ENCODE measurements at regions not wholly inside any gene's neighbourhood (a gene's known extent, or its start where the extent isn't known, plus 50 kb on each side); places are given as distances from the start of the nearest gene placed in this dataset.

GRCh38 chr9:12997009-12997408, 222.2 kb downstream of the LURAP1L start:
- ATAC-seq, result no peak
- TF ChIP-seq BACH2 (CRISPR knock-in tag; IDR thresholded peaks at IDR 0.05; ENCODE audit: borderline replicate concordance) (no peak), SNAI2 (CRISPR knock-in tag; IDR thresholded peaks at IDR 0.05) (no peak), PATZ1 (CRISPR knock-in tag; IDR thresholded peaks at IDR 0.05; ENCODE audit: borderline replicate concordance) (no peak), OSR1 (CRISPR knock-in tag; IDR thresholded peaks at IDR 0.05) (no peak), ZC3H10 (CRISPR knock-in tag; IDR thresholded peaks at IDR 0.05) (no peak), PPARA (CRISPR knock-in tag; IDR thresholded peaks at IDR 0.05; ENCODE audit: borderline replicate concordance) (no peak), ARNTL (CRISPR knock-in tag; IDR thresholded peaks at IDR 0.05; ENCODE audit: borderline replicate concordance, low read depth) (no peak), TOX (CRISPR knock-in tag; IDR thresholded peaks at IDR 0.05; ENCODE audit: borderline replicate concordance) (no peak), TSHZ2 (CRISPR knock-in tag; IDR thresholded peaks at IDR 0.05) (no peak), GLIS3 (CRISPR knock-in tag; IDR thresholded peaks at IDR 0.05) (no peak), POU6F1 (CRISPR knock-in tag; IDR thresholded peaks at IDR 0.05; ENCODE audit: borderline replicate concordance, low read depth) (no peak), ZFP3 (CRISPR knock-in tag; IDR thresholded peaks at IDR 0.05) (no peak)

- no peak for ATAC-seq
Measured at GRCh38 chr9:13001989-13002580, 227.3 kb downstream of the LURAP1L start.

GRCh38 chr9:13002740-13003139, 227.9 kb downstream of the LURAP1L start:
- no peak for ATAC-seq
- TF ChIP-seq CSRNP3 (CRISPR knock-in tag; IDR thresholded peaks at IDR 0.05), result no peak
- no peak for TF ChIP-seq ZFP30 (CRISPR knock-in tag; IDR thresholded peaks at IDR 0.05)
- TF ChIP-seq ESRRG (CRISPR knock-in tag; IDR thresholded peaks at IDR 0.05), result no peak
- TF ChIP-seq TCF4 (CRISPR knock-in tag; IDR thresholded peaks at IDR 0.05; ENCODE audit: borderline replicate concordance), result no peak
- TF ChIP-seq PATZ1 (CRISPR knock-in tag; IDR thresholded peaks at IDR 0.05; ENCODE audit: borderline replicate concordance), result no peak
- TF ChIP-seq ZFP3 (CRISPR knock-in tag; IDR thresholded peaks at IDR 0.05), result no peak
- no peak for TF ChIP-seq ZNF8 (CRISPR knock-in tag; IDR thresholded peaks at IDR 0.05)
- TF ChIP-seq POU6F1 (CRISPR knock-in tag; IDR thresholded peaks at IDR 0.05; ENCODE audit: borderline replicate concordance, low read depth), result no peak

More at GRCh38 chr9:13001989-13002580, 227.3 kb downstream of the LURAP1L start:
- TF ChIP-seq ZFP3 (CRISPR knock-in tag; IDR thresholded peaks at IDR 0.05) (no peak), ZNF565 (CRISPR knock-in tag; conservative IDR thresholded peaks at IDR 0.05; ENCODE audit: low read depth) (no peak), CSRNP3 (CRISPR knock-in tag; IDR thresholded peaks at IDR 0.05) (no peak), ESRRG (CRISPR knock-in tag; IDR thresholded peaks at IDR 0.05) (no peak), PPARA (CRISPR knock-in tag; IDR thresholded peaks at IDR 0.05; ENCODE audit: borderline replicate concordance) (no peak), TOX (CRISPR knock-in tag; IDR thresholded peaks at IDR 0.05; ENCODE audit: borderline replicate concordance) (no peak), GLIS3 (CRISPR knock-in tag; IDR thresholded peaks at IDR 0.05) (no peak), TCF4 (CRISPR knock-in tag; IDR thresholded peaks at IDR 0.05; ENCODE audit: borderline replicate concordance) (no peak), ISL1 (CRISPR knock-in tag; IDR thresholded peaks at IDR 0.05) (no peak), RARB (CRISPR knock-in tag; IDR thresholded peaks at IDR 0.05) (no peak), ZFP30 (CRISPR knock-in tag; IDR thresholded peaks at IDR 0.05) (no peak)
